Memory B cell (primary cell): ENCODE measurements at regions not wholly inside any gene's neighbourhood (a gene's known extent, or its start where the extent isn't known, plus 50 kb on each side); places are given as distances from the start of the nearest gene placed in this dataset.

Experiments used
- ATAC-seq: fragments of 150-1000 bp; cut with Tn5 transposase; 2 replicates; pipeline ENCODE4 v1.10.0; 2021; ENCODE audit warnings: low read depth, mild to moderate bottlenecking, moderate library complexity
- DNase-seq, 2 donors: peaks; one replicate each; pipeline ENCODE4 v3.0.0; 2022; ENCODE audit warnings: low spot score in 2 of 2
- H3K27ac Mint-ChIP-seq: one replicate; pipeline ENCODE4 v1.8.0; 2022; ENCODE audit warnings: mild to moderate bottlenecking, moderate library complexity, mixed read lengths
- H3K27me3 Mint-ChIP-seq: one replicate; pipeline ENCODE4 v1.8.0; 2022; ENCODE audit warnings: mixed read lengths
- H3K36me3 Mint-ChIP-seq: one replicate; pipeline ENCODE4 v1.8.0; 2022; ENCODE audit warnings: mild to moderate bottlenecking, mixed read lengths
- H3K4me1 Mint-ChIP-seq: one replicate; pipeline ENCODE4 v1.8.0; 2022; ENCODE audit warnings: mixed read lengths
- H3K4me3 Mint-ChIP-seq: one replicate; pipeline ENCODE4 v1.8.0; 2022; ENCODE audit warnings: mild to moderate bottlenecking, moderate library complexity, mixed read lengths
- H3K9me3 Mint-ChIP-seq: one replicate; pipeline ENCODE4 v1.8.0; 2022; ENCODE audit warnings: mixed read lengths

DNA sequence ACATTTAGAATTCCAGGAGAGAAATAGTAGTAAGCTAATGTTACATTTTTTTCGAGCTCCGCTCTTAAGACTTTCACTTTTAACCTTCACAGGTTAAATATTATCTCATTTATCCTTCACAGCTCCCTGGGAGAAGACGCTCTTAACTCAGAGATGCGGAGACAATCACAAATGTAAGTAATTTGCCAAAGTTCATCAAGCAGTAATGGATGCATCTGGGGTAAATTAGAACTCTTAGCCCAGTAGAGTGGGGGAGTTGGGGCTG, 168.5 kb downstream of the SPP2 start:
- no peak overlapping the region for H3K4me3 Mint-ChIP-seq
- DNase-seq: no peak
- no peaks in the 10 kb centered on the region for H3K9me3 Mint-ChIP-seq
- H3K36me3 Mint-ChIP-seq: no peaks in the 10 kb centered on the region
- peaks cover 8% of the 10 kb centered on the region for H3K4me1 Mint-ChIP-seq
- H3K27ac Mint-ChIP-seq: no peak overlapping the region
- no peak for ATAC-seq
- H3K27me3 Mint-ChIP-seq: peaks cover 12% of the 10 kb centered on the region

GRCh38 chr2:234218266-234219045, 168.0 kb downstream of the SPP2 start:
- H3K4me3 Mint-ChIP-seq: no peak overlapping the region
- peaks cover 8% of the 10 kb centered on the region for H3K4me1 Mint-ChIP-seq
- no peak for DNase-seq
- no peak overlapping the region for H3K27ac Mint-ChIP-seq
- ATAC-seq: no peak
- H3K9me3 Mint-ChIP-seq: no peaks in the 10 kb centered on the region
- H3K27me3 Mint-ChIP-seq: peaks cover 12% of the 10 kb centered on the region
- H3K36me3 Mint-ChIP-seq: no peaks in the 10 kb centered on the region

DNA sequence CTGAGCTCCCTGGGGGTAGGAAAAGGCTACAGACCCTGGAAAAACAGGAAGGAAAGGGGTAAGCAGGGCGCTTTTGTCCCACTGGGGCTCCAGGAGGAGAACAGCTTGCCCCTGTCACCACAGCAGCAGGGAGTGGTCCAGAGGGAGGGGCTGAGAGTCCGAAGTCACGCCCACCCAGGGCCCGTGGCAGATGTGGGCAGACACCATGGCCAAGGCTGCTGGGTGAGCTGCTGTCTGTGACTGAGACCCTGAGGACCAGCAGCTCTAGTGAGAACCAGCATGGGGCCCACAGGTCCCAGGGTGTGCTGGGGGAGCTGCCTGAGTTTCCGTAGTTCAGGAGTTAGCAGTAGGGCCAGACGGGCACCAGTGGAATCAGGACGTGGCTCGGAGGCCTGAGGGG, 162.0 kb downstream of the SPP2 start:
- Mint-ChIP-seq H3K9me3 (no peaks in the 10 kb centered on the region), H3K36me3 (no peaks in the 10 kb centered on the region), H3K4me3 (no peak overlapping the region), H3K27ac (no peak overlapping the region), H3K4me1 (peaks cover 9% of the 10 kb centered on the region), H3K27me3 (peaks cover 24% of the 10 kb centered on the region)
- DNase-seq: no peak
- no peak for ATAC-seq

DNA sequence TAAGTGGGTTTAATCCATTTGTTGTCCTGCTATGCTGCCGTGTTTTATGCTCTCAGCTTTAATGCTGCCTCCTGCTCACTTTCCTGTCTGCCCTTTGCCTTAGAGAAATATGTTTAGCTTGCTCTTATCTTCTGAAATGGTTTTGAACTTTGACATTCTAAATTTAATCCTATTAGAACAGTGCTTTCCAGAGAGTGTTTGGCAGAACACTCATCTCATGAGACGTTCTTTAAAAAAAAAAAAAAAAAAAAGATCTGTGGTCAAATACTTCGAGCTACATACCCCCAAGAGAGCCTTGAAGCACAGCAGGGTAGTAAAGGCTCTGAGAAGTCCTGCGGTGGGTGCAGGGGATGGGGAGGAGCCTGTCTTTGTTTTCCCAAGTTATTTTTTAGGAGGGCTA, 161.3 kb downstream of the SPP2 start:
- H3K9me3 Mint-ChIP-seq: no peaks in the 10 kb centered on the region
- H3K36me3 Mint-ChIP-seq: no peaks in the 10 kb centered on the region
- H3K4me1 Mint-ChIP-seq: peaks cover 9% of the 10 kb centered on the region
- no peak overlapping the region for H3K4me3 Mint-ChIP-seq
- H3K27me3 Mint-ChIP-seq: peaks cover 23% of the 10 kb centered on the region
- ATAC-seq: no peak
- no peak overlapping the region for H3K27ac Mint-ChIP-seq
- DNase-seq: no peak

GRCh38 chr2:234206738-234207137, 156.2 kb downstream of the SPP2 start:
- DNase-seq (no peak), ATAC-seq (no peak)
- Mint-ChIP-seq H3K4me3 (no peak overlapping the region), H3K36me3 (no peaks in the 10 kb centered on the region), H3K27ac (no peak overlapping the region), H3K4me1 (no peaks in the 10 kb centered on the region), H3K9me3 (no peaks in the 10 kb centered on the region), H3K27me3 (peaks cover 6% of the 10 kb centered on the region)

- Mint-ChIP-seq H3K4me3 (no peak overlapping the region), H3K9me3 (no peaks in the 10 kb centered on the region), H3K36me3 (no peaks in the 10 kb centered on the region), H3K4me1 (no peaks in the 10 kb centered on the region), H3K27ac (no peak overlapping the region), H3K27me3 (peaks cover 2% of the 10 kb centered on the region)
- DNase-seq (no peak), ATAC-seq (no peak)
These were observed 154.0 kb downstream of the SPP2 start for GRCh38 chr2:234204480-234204879.

- Mint-ChIP-seq H3K27ac (no peak overlapping the region), H3K4me1 (no peaks in the 10 kb centered on the region)
- no peak for ATAC-seq
These were observed 152.9 kb downstream of the SPP2 start for GRCh38 chr2:234203135-234203984.

GRCh38 chr2:234202601-234203000, 152.1 kb downstream of the SPP2 start:
- H3K4me3 Mint-ChIP-seq: no peak overlapping the region
- no peaks in the 10 kb centered on the region for H3K36me3 Mint-ChIP-seq
- no peaks in the 10 kb centered on the region for H3K9me3 Mint-ChIP-seq
- H3K4me1 Mint-ChIP-seq: no peaks in the 10 kb centered on the region
- DNase-seq (no peak), ATAC-seq (no peak)
- peaks cover 7% of the 10 kb centered on the region for H3K27me3 Mint-ChIP-seq
- no peak overlapping the region for H3K27ac Mint-ChIP-seq

More at GRCh38 chr2:234203135-234203984, 152.9 kb downstream of the SPP2 start:
- Mint-ChIP-seq H3K36me3 (no peaks in the 10 kb centered on the region), H3K27me3 (peaks cover 3% of the 10 kb centered on the region), H3K4me3 (no peak overlapping the region), H3K9me3 (no peaks in the 10 kb centered on the region)
- no peak for DNase-seq

- no peaks in the 10 kb centered on the region for H3K36me3 Mint-ChIP-seq
- no peak for DNase-seq
- H3K9me3 Mint-ChIP-seq: no peaks in the 10 kb centered on the region
- peaks cover 14% of the 10 kb centered on the region for H3K27me3 Mint-ChIP-seq
- no peak for ATAC-seq
- no peak overlapping the region for H3K4me3 Mint-ChIP-seq
- H3K27ac Mint-ChIP-seq: no peak overlapping the region
- no peaks in the 10 kb centered on the region for H3K4me1 Mint-ChIP-seq
These were observed 149.5 kb downstream of the SPP2 start for GRCh38 chr2:234199996-234200395.

GRCh38 chr2:234198976-234199375, 148.5 kb downstream of the SPP2 start:
- ATAC-seq (no peak), DNase-seq (no peak)
- Mint-ChIP-seq H3K4me3 (no peak overlapping the region), H3K36me3 (no peaks in the 10 kb centered on the region), H3K27me3 (peaks cover 14% of the 10 kb centered on the region), H3K9me3 (no peaks in the 10 kb centered on the region), H3K27ac (no peak overlapping the region), H3K4me1 (no peaks in the 10 kb centered on the region)

DNA sequence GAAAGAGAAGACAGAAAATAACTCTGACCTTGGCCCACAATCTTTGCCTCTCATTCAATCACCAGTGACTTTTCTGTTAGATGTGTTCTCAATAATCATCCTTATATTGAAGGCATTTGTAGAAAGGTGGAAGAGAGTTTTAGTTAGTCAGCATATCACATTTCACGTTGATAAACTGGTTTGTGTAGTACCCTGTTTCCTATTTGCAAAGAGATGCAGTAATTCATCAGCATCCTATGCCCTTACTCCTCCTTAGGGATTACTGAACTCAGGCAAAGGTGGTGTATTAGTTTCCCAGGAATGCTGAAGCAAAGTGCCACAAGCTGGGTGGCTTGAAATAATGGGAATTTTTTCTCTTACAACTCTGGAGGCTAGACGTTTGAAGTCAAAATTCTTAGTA, 145.0 kb downstream of the SPP2 start:
- H3K4me3 Mint-ChIP-seq: no peak overlapping the region
- H3K36me3 Mint-ChIP-seq: no peaks in the 10 kb centered on the region
- DNase-seq: no peak
- peaks cover 15% of the 10 kb centered on the region for H3K27me3 Mint-ChIP-seq
- no peak overlapping the region for H3K27ac Mint-ChIP-seq
- no peaks in the 10 kb centered on the region for H3K9me3 Mint-ChIP-seq
- ATAC-seq: no peak
- H3K4me1 Mint-ChIP-seq: no peaks in the 10 kb centered on the region

DNA sequence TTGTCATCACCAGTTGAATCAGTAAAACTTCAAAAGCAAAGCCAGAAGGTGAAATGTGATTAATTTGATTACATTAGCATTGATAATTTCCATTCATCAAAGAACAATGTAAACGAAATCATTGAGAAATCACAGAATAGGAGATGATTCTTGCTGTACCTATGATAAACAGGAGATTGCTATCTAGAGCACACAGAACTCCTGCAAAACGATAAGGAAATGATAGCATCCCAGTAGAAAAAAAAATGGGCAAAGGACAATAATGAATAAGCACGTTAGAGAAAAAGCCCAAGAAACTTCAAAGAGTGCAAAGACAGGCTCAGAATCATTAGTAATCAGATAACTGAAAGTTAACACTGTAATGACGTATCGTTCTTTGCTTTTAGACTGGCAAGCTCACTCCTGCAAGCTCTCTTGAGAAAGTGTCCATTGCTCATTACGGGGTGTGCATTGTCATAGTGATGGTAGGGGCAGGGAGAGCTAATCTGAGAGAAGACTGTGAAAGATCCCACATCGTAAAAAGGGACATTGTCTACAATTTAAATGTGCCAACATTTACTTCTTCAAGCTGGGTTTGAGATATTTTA, 143.6 kb downstream of the SPP2 start:
- no peaks in the 10 kb centered on the region for H3K9me3 Mint-ChIP-seq
- peaks cover 4% of the 10 kb centered on the region for H3K4me1 Mint-ChIP-seq
- ATAC-seq (no peak), DNase-seq (no peak)
- H3K4me3 Mint-ChIP-seq: no peak overlapping the region
- no peak overlapping the region for H3K27ac Mint-ChIP-seq
- no peaks in the 10 kb centered on the region for H3K36me3 Mint-ChIP-seq
- peaks cover 18% of the 10 kb centered on the region for H3K27me3 Mint-ChIP-seq

GRCh38 chr2:234191819-234192407, 141.4 kb downstream of the SPP2 start:
- ATAC-seq: no peak
- peaks cover 16% of the 10 kb centered on the region for H3K27me3 Mint-ChIP-seq
- no peak overlapping the region for H3K27ac Mint-ChIP-seq
- H3K36me3 Mint-ChIP-seq: no peaks in the 10 kb centered on the region
- no peak for DNase-seq
- H3K4me3 Mint-ChIP-seq: no peak overlapping the region
- peaks cover 5% of the 10 kb centered on the region for H3K4me1 Mint-ChIP-seq
- peaks cover 2% of the 10 kb centered on the region for H3K9me3 Mint-ChIP-seq

DNA sequence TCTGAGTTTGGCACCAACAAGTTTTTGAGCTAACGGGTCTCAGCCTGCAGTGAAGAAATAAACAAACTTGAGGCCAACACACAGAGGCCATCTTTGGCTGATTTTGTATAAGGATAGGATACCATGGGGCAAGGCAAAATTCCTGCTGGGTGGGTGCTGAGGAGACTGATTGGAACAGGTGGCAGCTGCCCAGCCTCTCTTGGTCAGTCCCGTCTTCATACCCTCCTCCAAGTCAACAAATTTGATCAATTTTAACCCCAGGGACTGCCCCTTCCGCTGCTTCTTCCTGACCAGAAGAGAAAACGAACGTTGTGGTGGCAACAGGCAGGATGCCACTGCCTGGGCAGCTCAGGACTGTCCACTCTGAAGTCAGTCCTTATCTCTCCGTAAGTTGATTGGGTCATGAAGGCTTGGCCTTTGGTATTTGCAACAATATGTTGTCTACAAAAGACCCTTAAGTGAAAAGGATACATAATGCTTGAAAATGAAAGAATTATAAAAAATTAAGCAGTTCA, 139.3 kb downstream of the SPP2 start:
- no peak overlapping the region for H3K27ac Mint-ChIP-seq
- H3K9me3 Mint-ChIP-seq: peaks cover 2% of the 10 kb centered on the region
- H3K4me3 Mint-ChIP-seq: no peak overlapping the region
- no peak for DNase-seq
- peaks cover 5% of the 10 kb centered on the region for H3K4me1 Mint-ChIP-seq
- no peaks in the 10 kb centered on the region for H3K36me3 Mint-ChIP-seq
- peaks cover 14% of the 10 kb centered on the region for H3K27me3 Mint-ChIP-seq
- ATAC-seq: no peak
